ENCODE measurements at regions not wholly inside any gene's neighbourhood (a gene's known extent, or its start where the extent isn't known, plus 50 kb on each side); places are given as distances from the start of the nearest gene placed in this dataset.
"Not testable (repeated sequence)": the region's sequence is repeated elsewhere in the genome, so short reads cannot be mapped to it uniquely, and the experiment has no call there.

DNA sequence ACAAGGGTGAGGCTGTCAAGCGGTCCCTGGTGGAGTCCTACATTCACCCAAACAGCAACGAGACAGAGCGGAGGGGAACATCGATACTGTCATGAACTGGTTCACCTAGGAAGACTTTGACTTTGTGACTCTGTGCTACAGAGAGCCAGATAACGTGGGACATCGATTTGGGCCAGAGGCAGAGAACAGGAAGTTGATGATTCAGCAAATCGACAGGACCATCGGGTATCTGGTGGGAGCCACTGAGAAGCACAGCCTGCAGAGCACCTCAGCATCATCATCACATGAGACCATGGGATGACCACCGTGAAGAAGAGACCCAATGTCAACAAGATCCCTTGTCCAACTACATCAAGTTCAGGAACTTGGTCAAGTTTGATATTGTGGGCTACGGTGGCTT, 104.1 kb upstream of the DRD5 start:
- FAIRE-seq; H3K23ac ChIP-seq (ENCODE audit: insufficient read length); H3K56ac ChIP-seq (replicated peaks; ENCODE audit: insufficient read length, low read depth, low read length); H3K79me2 ChIP-seq (ENCODE audit: control insufficient read depth in 1 of 2, insufficient read depth in 2 of 2, low read length in 2 of 2); H2BK12ac ChIP-seq (ENCODE audit: low read depth, low read length); H3K79me1 ChIP-seq (ENCODE audit: low read depth, low read length); H2BK20ac ChIP-seq (ENCODE audit: low read length); H2BK15ac ChIP-seq (ENCODE audit: low read length); H3K14ac ChIP-seq (ENCODE audit: insufficient read length); H3K23me2 ChIP-seq (ENCODE audit: low read depth, low read length); H3K4me3 ChIP-seq (ENCODE audit: extremely low read depth in 1 of 4, insufficient read depth in 2 of 4, low read depth in 3 of 4, low read length in 4 of 4); CTCF ChIA-PET (ENCODE audit: partially characterized antibody); H3K4ac ChIP-seq (replicated peaks; ENCODE audit: insufficient read length, low read depth, low read length); H3K27ac ChIP-seq (ENCODE audit: low read depth, low read length); H4K5ac ChIP-seq (ENCODE audit: insufficient read length, low read depth, low read length); H4K8ac ChIP-seq (ENCODE audit: extremely low read depth, insufficient read depth, low read length); H2BK5ac ChIP-seq (ENCODE audit: low read depth, low read length); H3K4me2 ChIP-seq (ENCODE audit: insufficient read depth in 1 of 2, low read depth in 2 of 2, low read length in 2 of 2); H3K27me3 ChIP-seq (replicated peaks in 1 of 4; ENCODE audit: control insufficient read depth in 3 of 4, extremely low read depth in 1 of 4, insufficient read depth in 3 of 4, low read length in 3 of 4); H3K36me3 ChIP-seq (ENCODE audit: control insufficient read depth in 2 of 4, insufficient read depth in 4 of 4, low read length in 3 of 4); H3K9me3 ChIP-seq (ENCODE audit: insufficient read depth in 2 of 2, low read depth in 1 of 2, low read length in 1 of 2); H2BK120ac ChIP-seq (replicated peaks; ENCODE audit: low read depth, low read length); H2AK5ac ChIP-seq (ENCODE audit: low read depth, low read length); DNase-seq (ENCODE audit: low read depth in 1 of 2, low spot score in 2 of 2); H4K91ac ChIP-seq (replicated peaks; ENCODE audit: insufficient read length, low read length); POLR2A ChIA-PET (ENCODE audit: partially characterized antibody); H3K18ac ChIP-seq (ENCODE audit: extremely low read depth, low read length); H2AFZ ChIP-seq (ENCODE audit: low read length); H3K4me1 ChIP-seq (replicated peaks in 1 of 4; ENCODE audit: control insufficient read depth in 3 of 4, insufficient read depth in 4 of 4, low read length in 3 of 4); H4K20me1 ChIP-seq (replicated peaks in 1 of 2; ENCODE audit: control insufficient read depth in 1 of 2, insufficient read depth in 2 of 2, low read length in 2 of 2); H3K9ac ChIP-seq (replicated peaks in 1 of 4; ENCODE audit: extremely low read depth in 1 of 4, low read depth in 3 of 4, low read length in 3 of 4): not testable (repeated sequence)
- 90% methylated on average over 10 of the region's 10 CpGs; no CpG with 5 or more reads in 1 of the 2 experiments for WGBS, 2 experiments (ENCODE audit: extremely low coverage in 1 of 2, insufficient coverage in 1 of 2, insufficient read length in 1 of 2, insufficient replicate concordance in 2 of 2, low coverage in 1 of 2, low lambda C conversion rate in 2 of 2, missing lambda C conversion rate in 1 of 2)

All from H1 (cell line).